Kidney (tissue), 13 donors: ENCODE measurements at regions not wholly inside any gene's neighbourhood (a gene's known extent, or its start where the extent isn't known, plus 50 kb on each side); places are given as distances from the start of the nearest gene placed in this dataset.

Experiments
- DNase-seq, 5 donors: peaks; one replicate each; pipeline ENCODE4 v3.0.0-alpha.2; 2013 to 2020
- FAIRE-seq: peaks from 2 replicates; lab custom pipeline; 2012; peaks lifted over from hg19 to GRCh38; lab: Jason Lieb, UNC
- H3K27ac ChIP-seq, 2 donors: one replicate each; pipeline ENCODE4 v1.7.0; 2013; ENCODE audit warnings: low read depth in 2 of 2, low read length in 2 of 2, inconsistent platforms in 1 of 2
- H3K27me3 ChIP-seq: one replicate; pipeline ENCODE4 v1.7.1; 2013; ENCODE audit warnings: low read length, inconsistent platforms; ENCODE audit not compliant: control insufficient read depth, insufficient read depth
- H3K36me3 ChIP-seq, 3 donors: one replicate each; pipeline versions ENCODE4 v1.7.0 to v1.7.1; 2013; ENCODE audit warnings: low read length in 3 of 3, control low read depth in 1 of 3, inconsistent platforms in 1 of 3; ENCODE audit not compliant: insufficient read depth in 3 of 3, control insufficient read depth in 2 of 3
- H3K4me1 ChIP-seq, 3 donors: one replicate each; pipeline versions ENCODE4 v1.7.0 to v1.7.1; 2013; ENCODE audit warnings: low read length in 3 of 3, inconsistent platforms in 1 of 3, low read depth in 1 of 3; ENCODE audit not compliant: control insufficient read depth in 2 of 3, insufficient read depth in 2 of 3
- H3K4me3 ChIP-seq, 3 donors: one replicate each; pipeline versions ENCODE4 v1.7.0 to v1.8.1; 2013; ENCODE audit warnings: low read length in 3 of 3, control low read depth in 1 of 3, inconsistent platforms in 1 of 3
- H3K9ac ChIP-seq, 3 donors: one replicate each; pipeline versions ENCODE4 v1.7.0 to v1.7.1; 2013; ENCODE audit warnings: low read length in 3 of 3, control low read depth in 1 of 3, inconsistent platforms in 1 of 3
- H3K9me3 ChIP-seq, 3 donors: one replicate each; pipeline versions ENCODE4 v1.7.0 to v1.7.1; 2013; ENCODE audit warnings: low read length in 3 of 3, control low read depth in 1 of 3, inconsistent platforms in 1 of 3; ENCODE audit not compliant: control insufficient read depth in 2 of 3, insufficient read depth in 1 of 3
- CTCF ChIP-seq: IDR thresholded peaks from 3 replicates; pipeline ENCODE4 v1.5.1; 2012; ENCODE audit warnings: mild to moderate bottlenecking, moderate library complexity, borderline replicate concordance; ENCODE audit not compliant: insufficient read depth; ENCODE audit errors: extremely low read depth
- intact Hi-C: fragments of 100-400 bp; cut with DNase I; formaldehyde crosslinking; loops from one replicate; pipeline ENCODE4 v1.11.1; 2022
- donor health status: control.
- donor health status: control.
- donor health status: control.
- donor health status: control.
- donor health status: control.
- donor health status: DM: yes; HTN: yes; CAD: no.
- donor health status: Normal renal cell carcinoma (clear cell type).

GRCh38 chr6:159467473-159468041 is 225.5 kb downstream of the SOD2 start:
- intact Hi-C loops = no loop called here
- Histone ChIP-seq H3K27me3 (no peaks in the 10 kb centered on the region), H3K4me1 (no peaks in the 10 kb centered on the region), H3K9ac (no peak overlapping the region), H3K27ac (no peak overlapping the region), H3K4me3 (no peak overlapping the region), H3K36me3 (no peaks in the 10 kb centered on the region), H3K9me3 (peaks cover 0 to 4% (median 0%) of the 10 kb centered on the region in 3 donors)
- no peak for TF ChIP-seq CTCF
- FAIRE-seq (no peak), DNase-seq (no peak)

- DNase-seq = no peak
- no peak for FAIRE-seq
- Histone ChIP-seq H3K4me1 (no peaks in the 10 kb centered on the region), H3K9me3 (peaks cover 0 to 4% (median 0%) of the 10 kb centered on the region in 3 donors), H3K27me3 (no peaks in the 10 kb centered on the region), H3K9ac (no peak overlapping the region), H3K4me3 (no peak overlapping the region), H3K36me3 (no peaks in the 10 kb centered on the region), H3K27ac (no peak overlapping the region)
- intact Hi-C loops = no loop called here
- no peak for TF ChIP-seq CTCF
Measured at GRCh38 chr6:159466926-159467325, 226.1 kb downstream of the SOD2 start.

GRCh38 chr6:159464816-159465215 is 228.2 kb downstream of the SOD2 start:
- Histone ChIP-seq H3K9ac (no peak overlapping the region), H3K9me3 (no peaks in the 10 kb centered on the region), H3K4me1 (no peaks in the 10 kb centered on the region), H3K4me3 (no peak overlapping the region), H3K27me3 (no peaks in the 10 kb centered on the region), H3K36me3 (no peaks in the 10 kb centered on the region), H3K27ac (no peak overlapping the region)
- FAIRE-seq = no peak
- intact Hi-C loops = no loop called here
- TF ChIP-seq CTCF = no peak
- no peak for DNase-seq
